IPS DF 4.7 (cell line): ENCODE measurements at regions not wholly inside any gene's neighbourhood (a gene's known extent, or its start where the extent isn't known, plus 50 kb on each side); places are given as distances from the start of the nearest gene placed in this dataset.
"Not testable (repeated sequence)": the region's sequence is repeated elsewhere in the genome, so short reads cannot be mapped to it uniquely, and the experiment has no call there.

Experiments
- DNase-seq: peaks from one replicate; pipeline ENCODE4 v3.0.0-alpha.2; 2013; ENCODE audit warnings: low spot score; ENCODE audit errors: extremely low read depth

DNA sequence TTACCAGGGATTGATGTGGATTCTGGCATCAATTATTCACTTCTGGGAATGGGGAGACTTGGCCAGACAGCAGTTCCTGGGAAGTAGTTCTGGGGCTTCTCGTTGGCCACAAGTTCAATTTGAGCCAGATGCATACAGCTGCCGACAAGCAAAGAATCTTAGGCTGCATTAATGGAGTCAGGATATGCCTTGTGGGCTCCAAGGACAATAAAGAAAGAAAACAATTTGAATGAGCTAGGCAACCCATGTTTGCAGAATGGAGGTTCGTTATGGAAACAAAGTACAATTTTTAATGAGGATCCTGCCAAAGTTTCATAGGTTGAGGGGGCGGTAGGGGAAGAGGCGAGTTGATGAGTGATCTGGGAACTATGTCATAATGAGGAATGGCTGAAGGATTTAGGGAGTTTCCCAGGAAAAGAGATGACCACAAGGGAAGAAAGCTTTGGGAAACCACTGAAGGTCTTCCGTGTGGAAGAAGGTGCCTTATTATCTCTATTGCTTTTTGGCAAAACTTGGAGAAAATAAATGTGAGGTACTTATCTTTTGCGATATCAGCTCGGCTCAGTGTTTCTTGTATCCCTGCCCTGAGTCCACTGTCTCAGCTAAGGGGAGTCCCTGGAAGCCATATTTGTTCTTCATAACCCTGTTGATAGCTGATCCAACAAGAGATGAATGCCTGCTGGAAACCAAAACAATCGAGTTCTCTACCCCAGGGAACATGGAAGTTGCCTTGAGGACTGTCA lies 181.0 kb upstream of the ZNF217 start:
- DNase-seq: no peak

DNA sequence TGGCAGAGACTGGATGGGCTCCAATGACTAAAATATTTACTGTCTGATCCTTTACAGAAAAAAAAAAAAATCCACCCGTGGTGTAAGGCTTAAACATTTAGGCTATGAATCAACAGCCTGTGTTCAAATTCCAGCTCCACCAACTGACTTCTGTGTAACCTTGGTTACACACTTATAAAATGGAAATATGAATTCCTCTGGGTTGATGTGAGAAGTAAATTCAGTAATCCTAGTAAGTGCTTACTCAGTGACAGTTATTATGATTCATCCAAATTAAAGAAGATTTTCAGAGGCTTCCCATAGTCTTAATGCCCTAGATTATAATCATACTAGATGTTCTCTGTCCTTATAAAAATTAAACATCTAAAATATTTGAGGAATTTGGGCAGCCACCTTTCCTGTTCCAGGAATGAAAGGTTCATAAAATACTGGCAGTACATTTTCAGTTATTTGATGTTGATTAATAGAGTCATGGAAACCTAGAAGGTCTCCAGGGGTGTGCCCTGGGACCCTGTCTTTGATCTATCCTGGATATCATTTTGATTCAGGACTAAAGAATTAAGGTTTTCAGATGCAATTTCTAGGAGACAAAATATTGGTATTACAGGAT lies 180.3 kb upstream of the ZNF217 start:
- no peak for DNase-seq

DNA sequence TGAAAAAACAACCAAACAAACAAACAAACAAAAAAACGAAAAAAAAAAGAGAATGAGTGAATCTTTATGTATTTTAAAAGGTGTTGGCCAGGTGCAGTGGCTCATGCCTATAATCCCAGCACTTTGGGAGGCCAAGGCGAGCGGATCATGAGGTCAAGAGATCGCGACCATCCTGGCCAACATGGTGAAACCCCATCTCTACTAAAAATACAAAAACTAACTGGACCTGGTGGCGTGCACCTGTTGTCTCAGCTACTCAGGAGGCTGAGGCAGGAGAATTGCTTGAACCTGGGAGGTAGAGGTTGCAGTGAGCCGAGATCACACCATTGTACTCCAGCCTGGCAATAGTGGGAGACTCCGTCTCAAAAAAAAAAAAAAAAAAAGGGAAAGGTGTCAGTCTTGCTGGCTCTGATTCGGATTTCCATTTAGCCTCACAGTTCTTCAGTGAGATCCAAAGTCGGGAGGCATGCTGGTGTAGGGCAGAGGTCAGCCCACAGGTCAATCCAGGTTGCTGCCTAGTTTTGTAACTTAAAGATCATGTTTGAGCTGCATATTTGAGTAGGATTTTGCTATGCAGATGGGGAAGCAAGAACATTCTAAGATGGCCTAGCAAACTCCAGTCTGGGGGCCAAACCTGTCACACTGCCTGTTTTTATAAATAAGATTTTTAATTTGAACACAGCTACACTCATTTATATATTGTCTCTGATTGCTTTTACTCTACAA lies 179.6 kb upstream of the ZNF217 start:
- DNase-seq: not testable (repeated sequence)

DNA sequence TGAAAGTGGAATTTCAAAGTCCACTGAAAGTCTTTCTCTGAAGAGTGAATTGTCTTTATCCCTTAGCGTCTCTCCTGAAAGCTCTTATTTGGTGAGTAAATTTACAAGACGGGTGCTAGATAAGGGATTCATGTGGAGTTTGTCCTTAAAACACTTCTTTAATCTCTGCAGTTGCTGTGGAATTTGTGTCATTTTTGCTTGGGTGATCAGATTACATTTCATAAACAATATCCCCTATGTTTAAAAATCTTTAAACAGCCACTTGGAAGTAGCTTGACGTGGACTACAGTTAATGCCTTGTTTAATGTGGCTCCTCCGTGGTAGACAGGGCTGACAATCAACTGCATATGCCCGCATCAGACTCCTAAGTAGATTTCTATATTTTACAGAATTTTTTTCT lies 175.4 kb upstream of the ZNF217 start:
- DNase-seq: no peak

DNA sequence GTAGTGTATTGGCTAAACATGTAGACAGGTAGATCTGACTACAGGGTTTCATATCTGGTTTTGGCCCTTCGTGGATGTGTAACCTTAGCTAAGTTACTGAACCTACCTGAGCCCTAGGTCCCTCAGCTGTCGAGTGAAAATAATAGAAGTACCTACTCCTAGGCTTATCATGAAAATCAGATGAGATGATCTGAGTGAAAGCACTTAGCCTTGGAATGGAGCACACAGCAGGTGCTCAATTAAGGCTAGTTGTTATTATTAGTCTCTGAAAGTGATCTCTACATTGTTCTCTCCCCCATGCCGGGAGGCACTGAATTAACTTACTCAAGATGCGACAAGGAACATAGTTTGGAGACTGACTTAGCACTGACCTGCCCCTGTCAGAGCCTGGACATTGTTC lies 174.7 kb upstream of the ZNF217 start:
- no peak for DNase-seq

DNA sequence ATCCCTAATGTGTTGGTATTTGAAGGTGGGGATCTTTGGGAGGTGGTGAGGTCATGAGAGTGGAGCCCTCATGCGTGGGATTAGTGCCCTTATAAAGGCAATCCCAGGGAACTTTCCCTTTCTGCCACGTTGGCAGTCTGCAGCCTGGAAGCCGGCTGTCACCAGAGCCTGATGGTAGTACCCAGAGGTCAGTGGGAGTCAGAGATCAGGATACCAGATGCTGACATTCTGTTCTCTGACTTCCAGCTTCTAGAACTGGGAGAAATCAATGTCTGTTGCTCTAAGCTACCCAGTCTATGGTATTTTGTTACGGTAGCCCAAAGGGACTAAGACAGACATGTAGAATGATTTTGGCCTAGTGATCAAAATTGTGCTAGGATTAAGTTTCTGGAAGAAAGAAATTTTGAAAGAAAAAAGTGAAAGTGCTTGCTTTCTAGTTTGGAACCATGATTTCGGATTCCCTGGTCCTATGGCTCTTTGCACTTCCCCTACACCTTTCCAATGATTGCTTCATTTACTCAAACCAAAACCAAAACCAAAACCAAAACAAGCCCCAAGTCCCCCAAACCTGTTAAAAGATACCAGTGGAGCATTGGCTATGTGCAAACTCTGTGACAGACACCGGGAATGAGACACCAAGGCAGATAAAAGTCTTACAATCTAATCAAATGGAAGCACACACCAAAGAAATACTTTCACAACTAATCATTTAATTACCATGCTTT lies 173.7 kb upstream of the ZNF217 start:
- no peak for DNase-seq

DNA sequence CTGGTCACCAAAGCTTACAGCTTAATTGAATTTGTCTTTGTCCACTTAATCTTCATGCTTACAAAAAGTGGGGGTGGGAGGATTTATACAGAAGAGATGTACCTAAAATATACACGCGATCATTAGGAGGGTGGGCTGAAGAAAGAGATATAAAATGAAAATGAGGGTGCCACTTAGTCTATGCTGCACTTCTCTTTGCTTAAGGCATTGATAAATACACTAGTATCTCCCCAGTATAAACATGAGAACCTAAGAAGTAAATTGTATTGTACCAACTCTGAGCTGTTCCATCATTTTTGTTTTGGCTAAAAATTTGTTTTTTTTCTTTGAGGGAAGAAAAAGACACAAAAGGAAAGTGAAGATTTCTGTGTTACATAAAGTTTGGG lies 170.8 kb upstream of the ZNF217 start:
- DNase-seq: no peak

DNA sequence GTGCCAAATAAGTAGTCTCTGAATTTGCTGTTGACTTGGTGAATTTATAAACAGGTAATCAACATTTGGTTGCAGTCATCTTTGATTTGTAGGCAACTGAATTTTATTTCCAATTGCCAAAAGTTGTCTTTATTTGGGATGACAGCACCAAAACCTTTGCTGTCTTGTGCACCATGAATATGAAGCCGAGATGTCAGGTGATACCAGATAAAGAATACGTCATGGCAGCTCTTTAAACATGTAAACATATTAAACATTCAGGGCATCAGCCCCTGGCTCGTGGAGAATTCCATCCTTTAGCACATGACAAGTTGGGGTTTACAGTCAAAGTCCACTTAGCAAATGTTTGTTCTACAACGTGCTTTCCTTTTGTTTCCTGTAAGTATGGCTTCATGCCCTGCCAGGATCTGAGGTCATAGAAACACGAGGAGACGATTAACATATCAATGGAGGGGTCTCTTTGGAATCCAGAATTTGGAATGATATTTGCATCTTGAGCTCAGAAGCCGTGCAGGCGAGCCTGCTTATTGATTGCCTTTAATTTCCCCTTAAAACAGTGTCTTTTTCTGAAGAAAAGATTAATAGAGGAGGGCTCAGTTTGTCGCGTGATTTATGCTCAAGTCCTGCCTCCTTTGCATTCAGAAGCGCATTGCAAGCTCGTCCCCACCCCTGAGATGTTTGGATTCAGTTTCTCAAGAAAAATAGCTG lies 170.2 kb upstream of the ZNF217 start:
- peak; percentile 84 for DNase-seq

DNA sequence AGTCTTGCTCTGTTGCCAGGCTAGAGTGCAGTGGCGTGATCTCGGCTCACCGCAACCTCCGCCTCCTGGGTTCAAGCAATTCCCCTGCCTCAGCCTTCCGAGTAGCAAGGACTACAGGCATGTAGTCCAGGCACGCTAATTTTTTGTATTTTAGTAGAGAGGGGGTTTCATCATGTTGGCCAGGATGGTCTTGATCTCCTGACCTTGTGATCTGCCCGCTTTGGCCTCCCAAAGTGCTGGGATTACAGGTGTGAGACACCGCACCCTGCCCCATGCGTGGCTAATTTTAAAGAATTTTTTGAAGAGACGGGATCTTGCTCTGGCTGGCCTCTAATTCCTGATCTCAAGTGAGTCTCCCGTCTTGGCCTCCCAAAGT lies 168.8 kb upstream of the ZNF217 start:
- DNase-seq: not testable (repeated sequence)

DNA sequence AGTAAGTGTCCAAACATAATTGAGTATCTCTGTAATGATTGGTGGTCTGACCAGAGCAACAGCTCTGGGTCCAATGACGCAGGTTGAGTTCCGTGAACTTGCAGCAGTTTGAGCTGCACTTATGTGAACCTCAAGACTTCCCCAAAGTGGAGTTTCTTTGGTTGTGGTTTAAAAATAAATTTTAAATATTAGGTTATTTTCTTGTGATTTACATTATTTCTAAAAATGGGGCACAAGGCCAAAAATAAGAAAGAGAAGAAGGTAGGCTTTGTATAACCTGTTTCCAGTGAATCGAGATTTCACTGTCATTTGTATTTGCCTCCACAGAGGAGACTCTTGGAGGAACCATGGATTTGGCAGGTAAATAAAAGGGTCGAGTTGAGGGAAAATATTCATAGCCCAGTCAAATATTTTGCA lies 166.4 kb upstream of the ZNF217 start:
- no peak for DNase-seq

DNA sequence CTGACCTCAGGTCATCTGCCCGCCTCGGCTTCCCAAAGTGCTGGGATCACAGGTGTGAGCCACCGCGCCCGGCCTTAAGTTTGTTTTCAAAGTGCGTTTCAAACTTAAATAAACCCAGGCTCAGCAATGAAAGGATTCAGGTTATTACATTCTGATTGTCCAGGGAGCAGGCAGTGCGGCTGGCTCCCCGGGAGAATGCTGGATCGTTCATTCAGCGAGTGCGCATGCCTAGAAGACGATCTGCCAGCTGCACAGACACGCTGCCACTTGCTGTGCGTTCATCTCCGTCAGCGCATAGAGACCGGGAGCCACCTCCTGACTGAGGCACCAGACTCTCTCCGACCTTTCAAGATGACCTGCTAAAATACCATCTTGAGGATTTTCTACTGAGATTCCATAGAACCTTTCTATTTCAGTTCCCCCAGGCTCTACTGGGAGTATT lies 163.9 kb upstream of the ZNF217 start:
- no peak for DNase-seq

DNA sequence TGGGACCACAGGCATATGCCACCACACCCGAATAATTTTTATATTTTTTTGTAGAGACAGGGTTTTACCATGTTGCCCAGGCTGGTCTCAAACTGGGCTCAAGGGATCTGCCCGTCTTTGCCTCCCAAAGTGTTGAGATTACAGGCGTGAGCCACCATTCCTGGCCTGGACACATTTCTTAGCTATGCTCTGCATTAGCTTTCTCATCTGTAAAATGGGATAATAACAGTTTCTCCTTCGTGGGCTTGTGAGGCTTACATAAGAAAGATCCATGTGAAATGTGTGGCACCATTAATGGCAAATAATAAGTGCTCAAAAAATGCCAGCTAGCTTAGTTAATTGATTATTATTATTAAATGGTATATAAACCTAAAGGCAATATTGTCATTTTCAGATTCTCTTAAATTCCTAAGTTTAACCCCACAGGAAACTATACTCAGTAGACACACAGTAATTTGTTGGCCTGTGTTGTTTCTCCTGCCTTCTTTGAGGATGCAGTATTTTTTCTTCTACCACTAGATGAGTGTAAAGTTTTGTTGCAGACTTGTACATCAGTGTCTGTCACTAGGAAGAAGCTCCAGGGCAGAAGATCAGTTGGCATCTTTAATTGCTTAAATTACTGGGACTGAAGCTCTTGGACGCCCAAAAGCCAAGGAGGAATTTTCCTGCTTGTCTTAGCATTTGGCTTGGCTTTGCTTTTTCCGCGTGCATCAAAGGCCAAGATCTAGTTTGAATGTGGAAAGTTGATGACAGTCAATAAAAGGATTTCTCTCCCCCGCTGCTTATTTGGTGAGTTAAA lies 162.3 kb upstream of the ZNF217 start:
- no peak for DNase-seq

DNA sequence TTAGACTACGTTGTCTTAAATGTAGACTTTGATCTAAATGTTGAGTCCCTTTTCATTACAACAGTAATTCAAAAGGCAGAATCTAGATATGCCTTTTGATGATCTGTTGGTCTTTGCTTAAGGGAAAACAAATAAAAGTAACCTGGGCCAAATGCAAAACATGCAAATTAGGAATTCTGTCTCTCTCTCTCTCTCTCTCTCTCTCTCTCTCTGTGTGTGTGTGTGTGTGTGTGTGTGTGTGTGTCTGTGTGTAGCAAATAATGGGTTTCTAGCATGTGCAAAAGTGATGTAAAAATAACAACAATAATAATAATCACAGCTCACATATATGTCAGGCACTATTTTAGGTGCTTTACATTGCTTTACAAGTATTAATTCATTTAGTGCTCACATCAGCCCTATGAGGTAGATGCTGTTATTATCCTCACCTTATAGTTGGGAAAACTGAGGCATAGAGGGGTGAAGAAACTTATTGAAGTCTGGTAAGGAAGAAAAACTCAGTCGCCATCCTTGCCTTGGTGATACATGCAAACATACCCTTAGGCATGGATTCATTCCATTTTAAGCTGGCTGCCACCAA lies 160.3 kb upstream of the ZNF217 start:
- DNase-seq: no peak

DNA sequence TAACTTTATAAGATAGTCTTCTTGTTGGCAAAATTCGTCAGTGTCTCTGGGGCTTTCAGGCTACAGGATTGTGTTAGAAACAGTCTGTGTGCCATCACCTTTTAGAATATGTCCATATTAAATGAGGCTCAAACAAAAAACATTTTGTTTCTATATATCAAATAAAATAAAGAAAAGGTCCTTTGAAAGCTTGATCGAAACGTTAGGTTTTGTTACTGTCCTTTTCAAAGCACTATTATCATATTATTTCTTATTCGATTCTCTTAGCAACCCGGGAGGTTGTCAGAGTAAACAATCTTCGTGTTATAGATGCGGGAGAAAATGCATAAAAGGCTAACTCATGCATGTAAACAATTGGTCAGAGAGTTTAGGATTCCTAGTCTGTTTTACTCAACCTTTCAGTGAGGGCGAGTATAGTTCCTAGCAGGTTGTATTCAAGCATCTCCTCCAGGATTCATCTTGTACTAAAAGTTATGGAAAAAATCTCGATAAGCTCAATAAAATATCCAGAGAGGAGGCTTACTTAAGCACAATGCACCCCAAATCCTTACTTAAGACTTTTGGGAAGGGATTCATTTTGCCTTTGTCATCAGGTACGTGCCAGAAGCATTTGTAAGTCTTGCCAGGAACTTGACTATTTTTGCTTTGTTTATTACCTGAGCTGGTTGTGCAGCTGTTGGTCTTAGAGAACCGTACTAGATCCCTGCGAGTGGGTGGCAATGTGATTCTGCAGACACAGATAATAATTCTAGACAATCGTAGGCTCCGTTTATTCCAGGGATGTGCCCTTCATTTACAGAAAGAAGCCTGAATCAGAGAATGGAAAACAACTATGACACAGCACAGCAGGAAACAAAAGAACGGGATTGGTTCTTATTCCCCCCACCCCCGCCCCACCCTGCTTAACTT lies 159.6 kb upstream of the ZNF217 start:
- no peak for DNase-seq

DNA sequence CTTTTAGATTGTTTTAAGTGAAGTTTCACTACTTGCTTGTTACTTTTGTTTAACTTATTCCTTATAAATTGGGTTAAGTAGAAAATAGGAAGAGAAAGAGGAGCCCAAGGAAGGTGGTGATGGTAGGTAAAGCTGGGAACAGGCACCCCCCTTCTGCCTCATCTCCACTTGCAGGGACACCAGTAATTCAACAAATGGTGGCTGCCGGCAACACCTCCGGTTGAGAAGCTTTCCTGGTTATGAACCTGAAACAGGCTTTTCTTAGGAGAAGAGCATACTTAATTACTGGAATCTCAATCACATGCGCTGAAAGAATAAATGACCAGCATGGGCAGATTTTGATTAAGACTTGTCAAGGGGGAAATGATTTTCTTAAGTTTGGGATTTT lies 158.9 kb upstream of the ZNF217 start:
- no peak for DNase-seq

DNA sequence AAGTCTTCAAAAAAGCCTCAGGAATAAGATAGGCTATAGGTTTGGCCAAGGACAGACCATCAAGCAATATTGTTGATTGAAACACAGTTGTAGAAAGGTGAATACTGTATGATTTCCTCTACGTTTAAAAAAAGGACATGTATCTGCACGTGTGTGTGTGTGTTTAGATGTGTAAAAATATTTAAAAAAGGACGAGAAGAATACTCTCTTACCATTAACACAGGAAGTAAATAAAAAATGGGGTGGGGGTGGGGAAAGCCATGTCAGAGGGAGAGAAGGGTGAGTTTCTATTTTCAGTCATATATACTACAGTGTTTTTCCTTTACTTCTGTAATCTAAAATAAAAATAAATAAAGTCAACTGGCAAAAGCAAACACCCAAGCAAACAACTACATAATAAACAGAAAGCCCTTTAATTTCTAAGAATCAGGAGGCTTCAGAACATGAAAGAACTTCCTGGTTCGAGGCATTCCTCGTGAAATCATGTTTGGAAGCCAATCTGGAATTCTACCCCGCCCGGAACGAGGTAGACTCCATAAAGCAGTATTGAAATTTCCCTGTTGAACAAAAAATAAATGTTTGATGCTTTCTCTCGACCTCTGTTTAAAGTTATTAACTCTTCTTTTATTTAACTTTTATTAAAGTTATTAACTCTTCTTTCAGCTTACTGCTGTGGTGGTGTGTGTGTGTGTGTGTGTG lies 158.1 kb upstream of the ZNF217 start:
- no peak for DNase-seq

DNA sequence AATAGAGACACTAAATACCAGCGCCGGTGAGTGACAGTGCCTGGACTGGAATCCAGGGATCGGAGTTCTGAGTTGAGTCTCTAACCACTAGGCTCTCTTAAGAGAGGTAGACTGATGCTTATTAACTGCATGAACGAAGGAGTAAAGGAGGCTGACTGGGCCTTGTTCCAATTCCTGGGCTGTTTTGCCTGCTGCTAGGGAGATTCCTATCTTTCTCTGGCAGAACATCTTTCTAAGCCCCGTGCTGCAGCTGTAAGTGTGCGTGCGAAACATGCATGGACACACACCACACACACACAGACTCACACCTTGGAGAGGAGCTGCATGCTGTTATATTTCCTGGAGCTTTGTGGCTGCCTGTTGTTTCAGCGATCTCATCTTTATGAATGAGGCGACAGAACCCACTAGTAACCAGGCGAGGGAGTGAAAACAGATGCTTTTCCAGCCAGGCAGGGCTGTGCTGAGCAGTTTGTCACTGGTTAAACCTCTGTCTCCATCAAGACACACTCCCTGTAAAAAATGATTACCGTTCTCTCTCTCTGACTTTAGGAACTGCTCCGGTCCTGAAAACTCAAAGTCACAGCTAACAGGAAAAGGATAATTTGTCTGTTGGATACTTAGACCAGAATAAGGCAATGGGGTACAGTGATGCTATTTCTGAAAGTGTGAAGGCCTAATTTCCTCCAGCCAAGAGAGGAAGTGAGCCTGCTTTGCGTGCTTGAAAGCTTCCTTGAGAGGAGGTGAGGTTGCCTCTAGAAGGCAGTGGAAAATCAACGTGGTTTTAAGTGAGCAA lies 157.4 kb upstream of the ZNF217 start:
- DNase-seq: no peak

DNA sequence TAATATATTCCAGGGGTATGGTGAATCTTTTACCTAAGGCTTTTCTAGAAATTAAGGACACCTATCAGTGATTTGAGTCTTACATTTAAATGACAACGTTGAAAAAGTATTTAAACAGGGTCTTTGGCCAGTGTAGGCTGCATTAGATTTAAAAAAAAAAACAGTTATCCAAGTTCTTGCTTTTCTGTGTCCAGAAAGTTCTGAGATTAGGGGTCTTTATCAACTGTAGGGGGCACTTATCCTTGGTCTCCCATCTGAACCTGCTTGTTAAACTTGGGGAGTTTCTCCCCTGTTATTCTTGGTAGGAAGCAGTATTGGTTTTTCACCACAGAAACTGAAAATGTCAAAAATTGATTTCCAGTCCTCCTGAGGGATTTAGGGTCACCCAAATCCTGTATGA lies 155.9 kb upstream of the ZNF217 start:
- DNase-seq: no peak
